NCI-H82 treated with DMSO at 0.1 percent for 48 hours (cell line): ENCODE measurements at regions not wholly inside any gene's neighbourhood (a gene's known extent, or its start where the extent isn't known, plus 50 kb on each side); places are given as distances from the start of the nearest gene placed in this dataset.

ENCODE experiments used
- DNase-seq: peaks from one replicate; lab custom pipeline; 2025; ENCODE audit not compliant: unreplicated experiment; lab: John Stamatoyannopoulos, UW

- DNase-seq: no peak
These were observed 199.3 kb downstream of the NCK2 start for GRCh38 chr2:105943977-105944376.
